Middle frontal gyrus (tissue), 1 donor: ENCODE measurements at regions not wholly inside any gene's neighbourhood (a gene's known extent, or its start where the extent isn't known, plus 50 kb on each side); places are given as distances from the start of the nearest gene placed in this dataset.

Experiments
- DNase-seq: peaks from one replicate; pipeline ENCODE4 v3.0.0-alpha.2; 2015; ENCODE audit warnings: low spot score; ENCODE audit errors: extremely low spot score

DNA sequence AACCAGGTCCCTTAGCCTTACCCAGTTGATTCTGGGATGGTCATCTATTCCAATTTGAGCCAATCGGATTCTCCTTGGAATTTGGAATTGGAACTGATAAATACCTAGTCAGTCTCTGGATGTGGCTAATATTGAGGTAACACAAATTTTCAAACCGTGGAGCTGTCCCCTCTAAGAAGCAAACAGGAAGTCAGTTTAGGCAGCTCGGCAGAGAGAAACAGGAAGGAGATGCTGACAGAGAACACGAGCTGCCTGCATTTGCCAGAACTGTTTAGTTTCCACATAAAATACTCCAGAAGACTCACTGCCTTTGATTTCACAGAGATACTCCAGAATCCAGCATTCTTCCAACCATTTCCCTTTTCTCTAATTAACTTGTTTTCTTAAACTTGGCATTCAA is 1024.9 kb downstream of the BCL11A start:
- no peak for DNase-seq

- DNase-seq = no peak
Measured at GRCh38 chr2:59502981-59503380, 1050.5 kb downstream of the BCL11A start.

GRCh38 chr2:59490994-59491393 is 1062.5 kb downstream of the BCL11A start:
- DNase-seq = no peak

- no peak for DNase-seq
Measured at GRCh38 chr2:59490192-59490591, 1063.3 kb downstream of the BCL11A start.

DNA sequence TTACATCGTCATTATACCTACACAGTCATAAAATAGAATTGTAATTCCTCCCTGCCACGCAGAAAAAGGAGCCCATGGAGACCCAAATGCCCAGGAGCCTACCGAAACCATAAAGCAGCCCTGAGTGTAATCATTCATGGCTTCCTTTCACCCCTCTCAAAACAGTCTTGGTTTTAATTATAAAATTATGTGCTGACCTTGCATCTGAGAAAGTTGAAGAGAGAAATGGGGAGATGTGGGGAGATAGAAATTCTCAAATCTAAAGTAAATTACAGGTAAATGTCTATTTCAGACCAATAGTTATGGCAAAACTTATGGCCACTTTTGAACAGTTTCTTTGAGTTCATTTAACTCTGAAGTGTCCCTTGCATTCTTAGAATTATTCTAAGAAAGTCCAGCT is 1068.8 kb downstream of the BCL11A start:
- DNase-seq = no peak

DNA sequence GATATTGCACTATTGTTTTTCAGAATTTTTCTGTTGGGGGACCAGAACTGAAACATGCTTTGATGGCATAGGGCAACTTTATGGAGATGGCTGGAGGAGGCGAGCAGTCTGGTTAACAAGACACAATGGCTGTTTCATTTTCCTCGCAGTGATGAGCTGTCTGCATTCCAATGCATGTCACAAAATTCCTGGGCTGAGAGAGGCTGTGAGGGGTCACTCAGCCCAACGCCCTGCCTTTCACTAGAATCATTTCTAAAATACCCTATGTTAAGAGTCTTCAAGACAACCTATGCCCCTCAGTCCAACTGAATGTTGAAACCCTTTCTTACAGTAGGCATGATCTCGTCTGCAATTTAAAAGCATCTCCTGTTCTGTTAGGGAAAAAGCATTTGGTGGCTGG is 1090.0 kb downstream of the BCL11A start:
- no peak for DNase-seq

GRCh38 chr2:59462422-59463197 is 1090.8 kb downstream of the BCL11A start:
- DNase-seq = no peak

DNA sequence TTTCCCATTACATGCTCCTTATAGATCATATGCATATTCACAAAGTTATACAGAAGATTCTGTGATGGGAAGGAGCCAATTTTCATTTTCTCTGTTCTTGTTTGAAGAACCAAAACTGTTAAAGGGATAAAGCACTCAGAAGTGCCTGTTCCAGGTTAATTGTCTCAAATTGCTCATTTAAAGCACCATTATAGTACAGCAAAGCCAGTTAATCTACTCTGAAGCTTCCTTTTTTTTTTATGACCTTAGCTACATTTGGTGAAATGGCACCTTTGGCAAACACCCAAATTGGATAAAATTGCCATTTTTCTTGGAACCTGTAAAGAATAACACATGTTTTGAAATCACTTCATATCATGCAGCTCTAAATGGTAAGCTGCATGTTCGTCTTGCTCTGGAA is 1092.3 kb downstream of the BCL11A start:
- DNase-seq = no peak

DNA sequence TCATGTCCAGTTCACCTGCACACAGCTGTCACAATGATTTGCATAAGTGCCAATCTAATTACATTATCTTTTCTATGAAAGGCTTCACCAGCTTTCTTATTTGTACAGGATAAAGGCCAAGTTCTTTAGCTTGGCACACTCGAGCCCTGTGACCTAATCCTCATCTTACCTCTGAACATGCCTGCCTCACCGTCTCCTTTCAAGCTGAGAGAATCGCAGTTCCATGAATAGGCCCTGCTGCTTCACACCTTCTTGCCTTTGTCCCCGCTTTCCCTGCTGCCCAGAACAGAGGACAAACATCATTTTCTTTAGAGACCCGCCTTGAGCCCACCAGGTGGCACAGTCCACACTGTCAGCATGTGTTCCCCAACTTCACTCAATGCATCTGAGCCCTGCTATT is 1094.7 kb downstream of the BCL11A start:
- DNase-seq = no peak

- DNase-seq = no peak
Measured at GRCh38 chr2:59456285-59456684, 1097.2 kb downstream of the BCL11A start.

DNA sequence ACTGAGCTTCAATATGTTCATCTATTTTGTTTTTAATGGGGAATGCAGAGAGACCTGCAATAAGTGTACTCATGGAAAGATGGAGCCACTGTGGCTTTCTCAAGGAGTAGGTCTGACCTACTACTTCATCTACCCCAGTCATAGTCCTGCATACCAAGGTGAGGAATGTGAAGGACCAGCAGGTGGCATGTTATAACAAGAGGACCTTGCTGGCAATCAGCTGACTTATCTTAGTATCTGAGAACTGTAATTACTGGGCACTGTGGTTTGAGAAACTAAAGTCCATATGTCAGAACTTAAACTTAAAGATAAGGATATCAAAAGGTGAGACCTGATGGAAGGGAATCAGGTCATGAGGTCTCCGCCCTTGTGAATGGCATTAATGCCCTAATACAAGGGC is 1104.2 kb downstream of the BCL11A start:
- DNase-seq = no peak

- no peak for DNase-seq
Measured at GRCh38 chr2:59440491-59440890, 1113.0 kb downstream of the BCL11A start.

- no peak for DNase-seq
Measured at GRCh38 chr2:59435635-59436034, 1117.8 kb downstream of the BCL11A start.

GRCh38 chr2:59428940-59429339 is 1124.5 kb downstream of the BCL11A start:
- DNase-seq = no peak

GRCh38 chr2:59427980-59428379 is 1125.5 kb downstream of the BCL11A start:
- no peak for DNase-seq

- no peak for DNase-seq
Measured at GRCh38 chr2:59425247-59425646, 1128.2 kb downstream of the BCL11A start.

DNA sequence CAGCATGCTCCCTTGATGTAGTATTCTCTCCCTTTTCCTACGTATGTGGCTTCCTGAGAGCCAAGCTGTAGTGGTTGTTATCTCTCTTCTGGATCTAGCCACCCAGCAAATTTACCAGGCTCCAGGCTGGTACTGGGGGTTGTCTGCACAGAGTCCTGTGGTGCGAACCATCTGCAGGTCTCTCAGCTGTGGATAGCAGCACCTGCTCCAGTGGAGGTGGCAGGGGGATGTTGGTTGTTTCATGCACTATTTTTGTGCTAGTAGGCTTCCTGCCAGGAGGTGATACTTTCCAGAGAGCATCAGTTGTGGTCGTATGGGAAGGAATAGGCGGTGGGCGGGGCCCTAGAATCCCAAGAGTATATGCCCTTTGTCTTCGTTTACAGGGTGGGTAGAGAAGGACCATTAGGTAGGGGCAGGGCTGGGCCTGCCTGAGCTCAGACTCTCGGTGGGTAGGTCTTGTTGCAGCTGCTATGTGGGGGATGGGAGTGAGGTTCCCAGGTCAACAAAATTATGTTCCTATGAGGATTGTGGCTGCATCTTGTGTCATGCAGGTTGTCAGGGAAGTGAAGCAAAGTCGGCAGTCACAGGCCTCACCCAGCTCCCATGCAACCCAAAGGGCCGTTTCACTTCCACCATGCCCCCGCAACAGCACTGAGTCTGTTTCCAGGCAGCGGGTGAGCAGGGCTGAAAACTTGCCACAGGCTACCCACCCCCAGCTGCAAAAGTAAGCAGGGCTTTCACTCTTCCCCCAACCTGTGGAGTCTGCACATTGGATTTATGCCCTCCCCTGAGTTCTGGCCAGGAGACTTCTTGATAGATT is 1139.5 kb downstream of the BCL11A start:
- no peak for DNase-seq

DNA sequence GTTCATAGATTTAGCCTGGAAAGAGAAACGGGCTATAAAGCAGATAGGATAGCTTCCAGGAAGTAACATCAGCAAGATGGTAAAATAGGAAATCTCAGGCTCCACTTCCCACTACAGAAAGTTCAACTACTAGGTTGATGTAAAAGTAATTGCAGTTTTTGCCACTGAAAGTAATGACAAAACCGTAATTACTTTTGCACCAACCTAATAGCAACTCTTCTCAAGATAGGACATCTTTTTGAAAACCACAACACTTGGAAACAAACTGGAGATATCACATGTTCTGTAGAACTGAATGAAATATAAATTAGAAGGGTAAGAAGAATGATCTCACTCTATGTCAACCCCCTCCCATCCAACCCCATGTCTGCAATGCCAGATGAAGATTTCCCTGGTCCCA is 1154.3 kb downstream of the BCL11A start:
- DNase-seq = no peak

DNA sequence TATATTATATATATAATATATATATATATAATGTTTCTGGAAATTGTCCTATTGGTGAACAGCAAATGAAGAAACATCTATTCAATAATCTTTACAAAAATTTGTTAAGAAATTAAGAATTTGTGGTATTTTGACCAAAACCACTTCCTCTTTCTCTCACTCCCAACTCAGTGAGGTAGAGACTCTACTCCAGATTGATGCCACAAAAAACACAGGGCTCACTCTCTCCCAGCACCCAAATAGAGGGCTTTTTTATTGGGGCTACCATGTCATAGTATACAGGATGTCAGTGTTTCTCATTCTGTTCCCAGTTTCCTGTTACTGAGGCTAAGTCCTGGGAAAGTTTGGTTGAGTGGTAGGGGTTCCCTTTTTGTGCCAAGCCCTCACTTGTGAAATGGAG is 1155.4 kb downstream of the BCL11A start:
- no peak for DNase-seq

DNA sequence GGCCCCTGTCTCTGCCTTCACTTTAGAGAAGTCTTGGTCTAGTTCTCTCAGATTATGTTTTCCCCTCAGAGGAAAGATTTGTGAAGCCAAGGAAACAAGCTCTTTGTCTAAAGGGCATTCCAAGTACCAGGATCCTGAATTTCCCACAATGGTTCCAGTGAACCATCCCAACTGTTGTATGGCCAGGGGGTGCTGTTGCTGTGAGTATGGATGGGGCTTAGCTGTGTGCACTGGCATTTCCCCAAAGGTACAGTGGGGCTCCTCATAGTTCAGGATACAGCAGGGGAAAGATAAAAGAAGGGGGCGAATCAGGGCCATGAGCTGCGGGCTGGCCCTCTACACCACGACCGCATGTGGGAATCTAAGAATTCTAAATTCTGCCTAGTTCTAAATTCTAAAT is 1154.0 kb upstream of the FANCL start:
- DNase-seq = no peak

GRCh38 chr2:59391896-59392295 is 1150.8 kb upstream of the FANCL start:
- no peak for DNase-seq

DNA sequence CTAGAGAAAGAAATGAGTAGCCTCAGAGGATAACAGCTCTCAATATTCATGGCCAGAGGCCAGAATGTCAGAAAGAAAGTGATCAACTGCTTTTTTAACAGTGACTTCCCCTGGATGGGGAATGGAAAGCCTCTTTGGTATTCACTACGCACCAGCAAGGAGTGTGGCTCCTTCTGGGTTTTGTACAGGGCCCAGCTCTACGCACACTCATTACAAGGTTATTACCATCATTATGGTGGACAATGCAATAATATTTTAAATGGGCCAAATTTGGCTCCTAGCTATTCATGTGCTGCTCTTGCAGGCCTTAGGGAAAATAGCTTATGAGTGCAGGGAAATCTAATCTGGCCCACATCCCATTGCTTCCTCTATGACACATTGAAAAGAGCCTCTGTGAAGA is 1149.5 kb upstream of the FANCL start:
- DNase-seq = no peak

DNA sequence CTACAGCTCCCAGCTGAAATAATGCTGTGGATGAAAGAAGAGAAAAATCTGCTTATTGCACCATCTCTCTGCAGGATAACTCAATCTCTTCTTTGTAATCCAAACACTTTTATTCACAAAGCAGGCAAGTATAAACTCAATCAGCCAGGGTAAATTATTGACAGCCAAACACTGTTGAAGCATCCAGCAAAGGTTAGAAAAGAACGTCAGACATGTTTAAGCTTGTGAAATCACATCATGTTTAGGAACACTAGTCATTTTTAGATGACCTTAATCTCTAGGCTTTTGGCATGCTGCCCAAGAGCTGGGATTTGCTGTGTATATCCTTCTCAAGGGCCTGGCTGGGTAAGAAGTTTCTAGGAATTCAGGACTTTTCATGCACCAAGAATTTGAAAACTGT is 1148.1 kb upstream of the FANCL start:
- no peak for DNase-seq
